Endodermal cell (in vitro differentiated cells): ENCODE measurements at regions not wholly inside any gene's neighbourhood (a gene's known extent, or its start where the extent isn't known, plus 50 kb on each side); places are given as distances from the start of the nearest gene placed in this dataset.

Experiments
- DNase-seq: peaks from one replicate; pipeline ENCODE4 v3.0.0-alpha.2; 2017
- H3K27ac ChIP-seq: 2 replicates; pipeline ENCODE4 v1.5.1; 2013; ENCODE audit warnings: mild to moderate bottlenecking, low read depth, low read length, moderate library complexity
- H3K27me3 ChIP-seq: 2 replicates; pipeline ENCODE4 v1.6.1; 2013; ENCODE audit warnings: mild to moderate bottlenecking, low read length, moderate library complexity; ENCODE audit not compliant: insufficient read depth, control insufficient read depth, poor library complexity, severe bottlenecking
- H3K36me3 ChIP-seq: 2 replicates; pipeline ENCODE4 v1.7.0; 2013; ENCODE audit warnings: mild to moderate bottlenecking, low read length, moderate library complexity; ENCODE audit not compliant: control insufficient read depth, insufficient read depth
- H3K4me1 ChIP-seq: one replicate; pipeline ENCODE4 v1.7.0; 2013; ENCODE audit warnings: low read length; ENCODE audit not compliant: control insufficient read depth, insufficient read depth
- H3K4me3 ChIP-seq: 2 replicates; pipeline ENCODE4 v1.5.1; 2013; ENCODE audit warnings: mild to moderate bottlenecking, low read length, moderate library complexity
- H3K9ac ChIP-seq: 2 replicates; pipeline ENCODE4 v1.6.1; 2013; ENCODE audit warnings: mild to moderate bottlenecking, low read length, moderate library complexity; ENCODE audit not compliant: poor library complexity, severe bottlenecking; ENCODE audit errors: extremely low read depth
- H3K9me3 ChIP-seq: 2 replicates; pipeline ENCODE4 v1.6.1; 2013; ENCODE audit warnings: mild to moderate bottlenecking, low read length, moderate library complexity; ENCODE audit not compliant: control insufficient read depth
- H3K27ac Mint-ChIP-seq: 2 replicates; pipeline ENCODE4 v1.8.0; 2020; ENCODE audit warnings: mixed read lengths
- H3K27me3 Mint-ChIP-seq: 2 replicates; pipeline ENCODE4 v1.8.0; 2021; ENCODE audit warnings: mild to moderate bottlenecking, mixed read lengths; ENCODE audit not compliant: insufficient read depth
- H3K36me3 Mint-ChIP-seq: 2 replicates; pipeline ENCODE4 v1.8.0; 2020; ENCODE audit warnings: low read depth, mixed read lengths
- H3K4me1 Mint-ChIP-seq: 2 replicates; pipeline ENCODE4 v1.8.0; 2020; ENCODE audit warnings: mixed read lengths
- H3K4me3 Mint-ChIP-seq: 2 replicates; pipeline ENCODE4 v1.8.0; 2020; ENCODE audit warnings: mild to moderate bottlenecking, moderate library complexity, mixed read lengths
- H3K9me3 Mint-ChIP-seq: 2 replicates; pipeline ENCODE4 v1.8.0; 2020; ENCODE audit warnings: mild to moderate bottlenecking, mixed read lengths
- WGBS, 2 experiments: methylation state at CpG; one replicate each; pipeline versions ENCODE4 v1.1.5 to v1.1.7; 2013; ENCODE audit warnings: missing lambda C conversion rate in 2 of 2, mixed read lengths in 1 of 2; ENCODE audit not compliant: insufficient coverage in 1 of 2, insufficient read length in 1 of 2; 5-methylcytosine and 5-hydroxymethylcytosine counted together
- TF ChIP-seq, protein P1 (sequence below): fragments of 200-600 bp; sonication (generic); conservative IDR thresholded peaks from 2 replicates; pipeline ENCODE4 v1.5.0; 2021; ENCODE audit warnings: antibody characterized with exemption, mild to moderate bottlenecking

DNA sequence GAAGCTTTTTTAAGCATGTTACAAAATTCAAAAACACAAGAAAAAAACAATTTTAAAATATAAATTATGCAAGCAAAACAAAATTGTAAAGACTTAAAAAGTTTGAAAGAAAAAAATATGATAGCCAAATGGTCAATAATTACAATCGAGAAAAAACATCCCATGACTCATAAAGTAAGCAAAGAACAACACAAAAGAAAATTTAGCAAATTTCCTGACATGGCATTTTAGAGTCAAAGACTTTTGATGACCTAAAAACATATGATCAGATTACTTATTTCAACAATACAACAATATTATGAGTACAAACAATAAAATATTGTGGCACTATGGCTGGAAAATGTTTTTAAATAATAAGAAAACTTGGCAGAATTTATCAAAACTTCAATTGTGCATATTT, 312.1 kb upstream of the MEOX2 start:
- H3K4me3 Mint-ChIP-seq: no peak overlapping the region
- no peaks in the 10 kb centered on the region for H3K36me3 Mint-ChIP-seq
- Histone ChIP-seq H3K4me3 (no peak overlapping the region), H3K27ac (no peak overlapping the region), H3K36me3 (no peaks in the 10 kb centered on the region), H3K9ac (no peak overlapping the region), H3K9me3 (no peaks in the 10 kb centered on the region), H3K4me1 (no peaks in the 10 kb centered on the region), H3K27me3 (no peaks in the 10 kb centered on the region)
- WGBS, 2 experiments: 81% methylated on average over 1 of the region's 1 CpG; no CpG with 5 or more reads in 1 of the 2 experiments
- TF ChIP-seq, protein P1, sequence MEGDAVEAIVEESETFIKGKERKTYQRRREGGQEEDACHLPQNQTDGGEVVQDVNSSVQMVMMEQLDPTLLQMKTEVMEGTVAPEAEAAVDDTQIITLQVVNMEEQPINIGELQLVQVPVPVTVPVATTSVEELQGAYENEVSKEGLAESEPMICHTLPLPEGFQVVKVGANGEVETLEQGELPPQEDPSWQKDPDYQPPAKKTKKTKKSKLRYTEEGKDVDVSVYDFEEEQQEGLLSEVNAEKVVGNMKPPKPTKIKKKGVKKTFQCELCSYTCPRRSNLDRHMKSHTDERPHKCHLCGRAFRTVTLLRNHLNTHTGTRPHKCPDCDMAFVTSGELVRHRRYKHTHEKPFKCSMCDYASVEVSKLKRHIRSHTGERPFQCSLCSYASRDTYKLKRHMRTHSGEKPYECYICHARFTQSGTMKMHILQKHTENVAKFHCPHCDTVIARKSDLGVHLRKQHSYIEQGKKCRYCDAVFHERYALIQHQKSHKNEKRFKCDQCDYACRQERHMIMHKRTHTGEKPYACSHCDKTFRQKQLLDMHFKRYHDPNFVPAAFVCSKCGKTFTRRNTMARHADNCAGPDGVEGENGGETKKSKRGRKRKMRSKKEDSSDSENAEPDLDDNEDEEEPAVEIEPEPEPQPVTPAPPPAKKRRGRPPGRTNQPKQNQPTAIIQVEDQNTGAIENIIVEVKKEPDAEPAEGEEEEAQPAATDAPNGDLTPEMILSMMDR: no peak
- no peak for DNase-seq
- H3K27ac Mint-ChIP-seq: no peak overlapping the region
- H3K4me1 Mint-ChIP-seq: no peaks in the 10 kb centered on the region
- no peaks in the 10 kb centered on the region for H3K27me3 Mint-ChIP-seq
- no peaks in the 10 kb centered on the region for H3K9me3 Mint-ChIP-seq

DNA sequence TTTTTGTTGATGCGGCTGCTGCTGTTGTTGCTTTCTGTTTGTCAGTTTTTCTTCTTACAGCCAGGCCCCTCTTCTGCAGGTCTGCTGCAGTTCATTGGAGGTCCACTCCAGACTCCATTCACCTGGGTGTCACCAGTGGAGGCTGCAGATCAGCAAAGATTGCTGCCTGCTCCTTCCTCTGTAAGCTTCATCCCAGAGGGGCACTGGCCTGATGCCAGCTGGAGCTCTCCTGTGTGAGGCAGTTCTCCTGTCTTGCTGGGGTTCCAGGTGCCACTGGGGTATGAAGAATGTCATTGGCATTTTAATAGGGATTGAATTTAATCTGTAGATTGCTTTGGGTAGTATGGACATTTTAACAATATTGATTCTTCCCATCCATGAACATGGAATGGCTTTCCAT, 308.5 kb upstream of the MEOX2 start:
- Histone ChIP-seq H3K9ac (no peak overlapping the region), H3K27me3 (no peaks in the 10 kb centered on the region), H3K36me3 (no peaks in the 10 kb centered on the region), H3K4me1 (no peaks in the 10 kb centered on the region), H3K27ac (no peak overlapping the region), H3K4me3 (no peak overlapping the region), H3K9me3 (no peaks in the 10 kb centered on the region)
- H3K4me1 Mint-ChIP-seq: no peaks in the 10 kb centered on the region
- H3K4me3 Mint-ChIP-seq: no peak overlapping the region
- no peaks in the 10 kb centered on the region for H3K27me3 Mint-ChIP-seq
- H3K9me3 Mint-ChIP-seq: no peaks in the 10 kb centered on the region
- no peaks in the 10 kb centered on the region for H3K36me3 Mint-ChIP-seq
- no peak overlapping the region for H3K27ac Mint-ChIP-seq
- DNase-seq: no peak
- TF ChIP-seq, protein P1: no peak
- WGBS, 2 experiments: 92% methylated on average over 1 of the region's 1 CpG; no CpG with 5 or more reads in 1 of the 2 experiments

DNA sequence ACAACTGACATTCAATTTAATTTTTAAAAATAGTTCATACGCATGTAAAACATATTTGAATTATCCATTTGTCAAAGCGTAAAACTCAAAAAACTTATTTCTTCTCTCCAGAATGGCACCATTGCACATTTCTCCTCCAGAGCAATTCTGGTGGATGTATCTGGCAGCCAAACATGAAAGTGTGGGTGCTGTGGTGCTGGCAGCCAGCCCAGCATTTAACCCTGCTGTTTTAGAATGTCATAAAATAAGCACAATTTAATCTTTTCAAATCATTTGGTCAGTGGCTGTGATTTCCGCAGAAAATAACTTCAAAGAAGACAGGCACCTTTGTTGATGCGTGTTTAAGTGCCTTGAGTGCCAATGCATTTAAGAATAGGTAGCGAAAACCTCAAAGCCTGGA, 302.7 kb upstream of the MEOX2 start:
- H3K9me3 Mint-ChIP-seq: no peaks in the 10 kb centered on the region
- no peak for DNase-seq
- TF ChIP-seq, protein P1: no peak
- no peak overlapping the region for H3K9ac ChIP-seq
- H3K27me3 Mint-ChIP-seq: no peaks in the 10 kb centered on the region
- H3K4me1 Mint-ChIP-seq: no peaks in the 10 kb centered on the region
- no peaks in the 10 kb centered on the region for H3K27me3 ChIP-seq
- no peak overlapping the region for H3K4me3 ChIP-seq
- 90 to 98% methylated on average over 5 of the region's 5 CpGs for WGBS, 2 experiments
- H3K27ac Mint-ChIP-seq: no peak overlapping the region
- H3K36me3 ChIP-seq: no peaks in the 10 kb centered on the region
- no peak overlapping the region for H3K27ac ChIP-seq
- no peaks in the 10 kb centered on the region for H3K36me3 Mint-ChIP-seq
- no peaks in the 10 kb centered on the region for H3K4me1 ChIP-seq
- no peaks in the 10 kb centered on the region for H3K9me3 ChIP-seq
- no peak overlapping the region for H3K4me3 Mint-ChIP-seq
